Esophagus muscularis mucosa (tissue), 3 donors: ENCODE measurements at regions not wholly inside any gene's neighbourhood (a gene's known extent, or its start where the extent isn't known, plus 50 kb on each side); places are given as distances from the start of the nearest gene placed in this dataset.

ENCODE experiments used
- CTCF ChIP-seq, 3 experiments: fragments of 200-600 bp in 2 of 3; fragments of 450-650 bp in 1 of 3; sonication (generic) in 2 of 3; IDR thresholded peaks; one replicate each; pipeline ENCODE4 v1.5.1; 2017 to 2019; ENCODE audit warnings: antibody characterized with exemption in 3 of 3, mild to moderate bottlenecking in 2 of 3, moderate library complexity in 1 of 3
- POLR2AphosphoS5 ChIP-seq, 2 donors: sonication (generic); formaldehyde crosslinking; IDR thresholded peaks; one replicate each; pipeline ENCODE4 v1.6.1; 2017; ENCODE audit warnings: antibody characterized with exemption in 2 of 2

DNA sequence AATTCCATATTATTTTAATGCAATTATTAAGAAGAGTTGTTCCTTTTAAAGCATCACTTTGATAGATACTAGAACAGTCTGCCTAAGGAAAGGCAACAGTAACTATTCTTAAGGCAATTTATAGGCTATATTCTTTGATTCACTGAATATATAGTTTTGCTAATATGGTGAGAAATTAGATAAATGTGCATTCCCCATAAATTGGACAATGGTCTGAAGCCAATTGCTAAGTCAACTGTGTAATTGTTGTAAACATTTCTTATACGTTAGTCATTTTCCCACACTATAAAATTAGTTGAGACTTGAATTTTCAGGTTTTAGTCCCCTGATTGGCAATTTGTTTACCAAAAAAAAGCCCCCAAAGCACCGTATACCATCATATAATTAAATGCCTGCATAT, 263.0 kb upstream of the NECTIN3 start:
- TF ChIP-seq CTCF (IDR thresholded peaks at IDR 0.05): no peak
- TF ChIP-seq POLR2AphosphoS5 (IDR thresholded peaks at IDR 0.05): no peak
